ENCODE measurements at regions not wholly inside any gene's neighbourhood (a gene's known extent, or its start where the extent isn't known, plus 50 kb on each side); places are given as distances from the start of the nearest gene placed in this dataset.

DNA sequence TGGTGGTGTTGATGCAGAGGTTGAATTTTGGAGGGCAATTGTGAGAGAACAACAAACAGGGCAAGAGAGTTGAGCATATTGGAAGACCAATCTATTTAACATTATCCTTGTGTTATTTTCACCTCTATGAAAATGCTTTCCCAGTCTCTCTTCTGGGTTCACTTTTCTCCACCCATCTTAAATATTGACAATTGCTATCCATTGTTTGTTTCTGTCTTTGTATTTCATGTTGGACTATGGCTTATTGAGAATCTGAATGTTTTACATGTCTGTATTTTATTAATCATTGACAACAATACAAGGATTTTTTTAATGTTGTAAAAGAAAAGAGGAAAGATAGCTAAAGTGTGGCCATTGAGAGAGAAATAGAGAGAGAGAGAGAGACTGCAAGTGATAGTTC, 1121.5 kb downstream of the BRINP3 start:
- TF ChIP-seq, protein P1, sequence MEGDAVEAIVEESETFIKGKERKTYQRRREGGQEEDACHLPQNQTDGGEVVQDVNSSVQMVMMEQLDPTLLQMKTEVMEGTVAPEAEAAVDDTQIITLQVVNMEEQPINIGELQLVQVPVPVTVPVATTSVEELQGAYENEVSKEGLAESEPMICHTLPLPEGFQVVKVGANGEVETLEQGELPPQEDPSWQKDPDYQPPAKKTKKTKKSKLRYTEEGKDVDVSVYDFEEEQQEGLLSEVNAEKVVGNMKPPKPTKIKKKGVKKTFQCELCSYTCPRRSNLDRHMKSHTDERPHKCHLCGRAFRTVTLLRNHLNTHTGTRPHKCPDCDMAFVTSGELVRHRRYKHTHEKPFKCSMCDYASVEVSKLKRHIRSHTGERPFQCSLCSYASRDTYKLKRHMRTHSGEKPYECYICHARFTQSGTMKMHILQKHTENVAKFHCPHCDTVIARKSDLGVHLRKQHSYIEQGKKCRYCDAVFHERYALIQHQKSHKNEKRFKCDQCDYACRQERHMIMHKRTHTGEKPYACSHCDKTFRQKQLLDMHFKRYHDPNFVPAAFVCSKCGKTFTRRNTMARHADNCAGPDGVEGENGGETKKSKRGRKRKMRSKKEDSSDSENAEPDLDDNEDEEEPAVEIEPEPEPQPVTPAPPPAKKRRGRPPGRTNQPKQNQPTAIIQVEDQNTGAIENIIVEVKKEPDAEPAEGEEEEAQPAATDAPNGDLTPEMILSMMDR (IDR thresholded peaks at IDR 0.05): no peak
- DNase-seq: no peak
- Mint-ChIP-seq H3K4me3 (no peak overlapping the region), H3K27me3 (ENCODE audit: low read depth, poor library complexity) (no peaks in the 10 kb centered on the region), H3K9me3 (no peaks in the 10 kb centered on the region), H3K4me1 (no peaks in the 10 kb centered on the region), H3K27ac (no peak overlapping the region), H3K36me3 (ENCODE audit: low read depth) (no peaks in the 10 kb centered on the region)

DNA sequence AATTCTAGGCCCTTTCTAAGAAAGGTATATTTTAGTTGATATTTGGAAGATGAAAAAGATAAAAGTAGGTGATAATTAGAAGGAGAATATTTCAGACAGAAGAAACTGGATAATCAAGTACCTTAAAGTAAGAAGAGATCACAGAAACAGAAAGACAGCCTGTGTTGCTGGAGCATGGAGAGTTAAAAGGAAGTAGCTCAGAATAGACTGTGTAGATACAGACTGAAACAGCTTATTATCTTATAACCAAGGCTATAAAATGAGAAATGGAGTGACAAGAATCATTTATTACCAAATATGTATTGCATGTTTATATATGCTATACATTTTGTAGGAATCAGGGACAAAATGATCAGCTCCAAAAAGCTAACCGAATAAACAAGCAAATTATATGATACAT, 1120.3 kb downstream of the BRINP3 start:
- no peaks in the 10 kb centered on the region for H3K9me3 Mint-ChIP-seq
- H3K27me3 Mint-ChIP-seq (ENCODE audit: low read depth, poor library complexity): no peaks in the 10 kb centered on the region
- TF ChIP-seq, protein P1 (IDR thresholded peaks at IDR 0.05): no peak
- H3K4me3 Mint-ChIP-seq: no peak overlapping the region
- no peak overlapping the region for H3K27ac Mint-ChIP-seq
- DNase-seq: no peak
- H3K4me1 Mint-ChIP-seq: no peaks in the 10 kb centered on the region
- no peaks in the 10 kb centered on the region for H3K36me3 Mint-ChIP-seq (ENCODE audit: low read depth)

DNA sequence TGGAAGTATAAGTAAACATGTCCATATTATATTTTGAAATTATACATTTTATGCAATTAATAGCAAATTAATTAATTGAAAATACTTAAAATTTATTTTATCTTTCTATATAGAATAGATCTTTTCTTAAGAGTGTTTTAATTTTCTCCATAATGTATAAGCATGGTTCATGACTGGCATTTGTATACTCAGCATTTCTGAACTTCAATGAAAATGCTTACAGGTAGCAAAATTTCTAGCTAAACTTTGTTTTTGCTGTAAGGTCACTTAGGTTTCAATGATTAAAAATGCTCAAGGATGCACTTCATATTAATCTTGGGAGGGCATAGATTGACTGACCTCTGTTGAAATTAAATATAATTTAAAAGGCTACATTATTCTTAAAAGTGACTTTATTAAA, 1108.1 kb downstream of the BRINP3 start:
- Mint-ChIP-seq H3K27me3 (ENCODE audit: low read depth, poor library complexity) (no peaks in the 10 kb centered on the region), H3K4me3 (no peak overlapping the region), H3K27ac (no peak overlapping the region), H3K36me3 (ENCODE audit: low read depth) (no peaks in the 10 kb centered on the region), H3K9me3 (peaks cover 3% of the 10 kb centered on the region), H3K4me1 (no peaks in the 10 kb centered on the region)
- TF ChIP-seq, protein P1 (IDR thresholded peaks at IDR 0.05): no peak
- DNase-seq: no peak

DNA sequence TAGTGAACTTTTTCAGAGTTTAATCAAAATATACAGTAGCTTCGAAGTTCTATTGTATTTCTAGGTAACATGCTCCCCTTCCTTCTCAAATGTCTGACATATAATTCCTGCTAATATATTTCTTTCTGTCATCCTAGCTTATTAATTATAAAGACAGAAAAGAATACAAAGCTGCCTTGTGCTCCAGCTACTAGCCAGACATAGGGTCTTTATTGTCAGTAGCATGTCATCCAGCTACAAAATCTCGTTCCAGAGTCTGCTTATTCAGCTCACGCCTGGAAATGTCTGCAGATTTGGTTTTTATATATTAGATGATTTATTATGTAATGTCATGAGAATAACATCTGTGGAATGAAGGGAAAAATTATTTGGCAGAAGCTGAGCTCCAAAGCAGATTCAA, 1102.8 kb downstream of the BRINP3 start:
- no peak overlapping the region for H3K4me3 Mint-ChIP-seq
- H3K9me3 Mint-ChIP-seq: peaks cover 6% of the 10 kb centered on the region
- H3K27ac Mint-ChIP-seq: no peak overlapping the region
- H3K27me3 Mint-ChIP-seq (ENCODE audit: low read depth, poor library complexity): no peaks in the 10 kb centered on the region
- DNase-seq: no peak
- H3K36me3 Mint-ChIP-seq (ENCODE audit: low read depth): no peaks in the 10 kb centered on the region
- no peaks in the 10 kb centered on the region for H3K4me1 Mint-ChIP-seq
- TF ChIP-seq, protein P1 (IDR thresholded peaks at IDR 0.05): no peak

DNA sequence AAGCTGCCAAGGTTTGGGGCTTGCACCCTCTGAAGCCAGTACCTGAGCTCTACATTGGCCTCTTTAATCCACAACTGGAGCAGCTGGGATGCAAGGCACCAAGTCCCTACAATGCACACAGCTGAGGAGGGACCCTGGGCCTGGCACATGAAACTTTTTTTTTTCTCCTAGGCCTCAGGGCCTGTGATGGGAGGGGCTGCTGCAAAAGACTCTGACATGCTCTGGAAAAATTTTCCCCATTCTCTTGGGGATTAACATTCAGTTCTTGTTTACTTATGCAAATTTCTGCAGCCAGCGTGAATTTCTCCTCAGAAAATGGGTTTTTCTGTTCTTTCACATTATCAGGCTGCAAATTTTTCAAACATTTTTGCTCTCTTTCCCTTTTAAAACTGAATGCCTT, 1072.2 kb downstream of the BRINP3 start:
- Mint-ChIP-seq H3K27ac (no peak overlapping the region), H3K27me3 (ENCODE audit: low read depth, poor library complexity) (no peaks in the 10 kb centered on the region), H3K36me3 (ENCODE audit: low read depth) (peaks cover 9% of the 10 kb centered on the region), H3K4me3 (no peak overlapping the region), H3K4me1 (peaks cover 11% of the 10 kb centered on the region), H3K9me3 (peaks cover 22% of the 10 kb centered on the region)
- no peak for DNase-seq
- TF ChIP-seq, protein P1 (IDR thresholded peaks at IDR 0.05): no peak

DNA sequence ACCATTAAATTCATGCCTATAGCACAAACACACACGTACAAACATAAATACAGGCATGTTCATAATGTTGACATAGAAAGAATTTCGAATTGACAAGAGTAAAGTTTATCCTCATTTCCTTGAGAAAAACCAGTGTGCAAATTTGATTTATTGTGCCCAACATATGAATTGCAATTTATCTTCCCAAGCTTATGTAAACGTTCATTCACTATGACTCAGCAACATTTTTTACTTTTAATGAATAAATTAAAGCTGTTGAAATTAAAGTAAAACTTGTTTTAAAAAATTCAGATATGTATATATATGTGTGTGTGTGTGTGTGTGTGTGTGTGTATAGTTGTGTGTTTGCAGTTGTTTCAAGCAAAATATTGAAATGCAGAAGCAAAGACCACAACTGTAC, 1067.9 kb downstream of the BRINP3 start:
- no peak for DNase-seq
- no peak overlapping the region for H3K27ac Mint-ChIP-seq
- H3K36me3 Mint-ChIP-seq (ENCODE audit: low read depth): no peaks in the 10 kb centered on the region
- H3K4me1 Mint-ChIP-seq: peaks cover 11% of the 10 kb centered on the region
- H3K27me3 Mint-ChIP-seq (ENCODE audit: low read depth, poor library complexity): no peaks in the 10 kb centered on the region
- peaks cover 13% of the 10 kb centered on the region for H3K9me3 Mint-ChIP-seq
- TF ChIP-seq, protein P1 (IDR thresholded peaks at IDR 0.05): no peak
- no peak overlapping the region for H3K4me3 Mint-ChIP-seq

Data from nephron progenitor cell (in vitro differentiated cells).